Omental fat pad (tissue), 3 donors: ENCODE measurements at regions not wholly inside any gene's neighbourhood (a gene's known extent, or its start where the extent isn't known, plus 50 kb on each side); places are given as distances from the start of the nearest gene placed in this dataset.

Source experiments
- ATAC-seq: fragments of 150-250 bp; one replicate; pipeline ENCODE4 v1.9.1; 2016; ENCODE audit warnings: mild to moderate bottlenecking, moderate library complexity; ENCODE audit not compliant: low FRiP score
- DNase-seq: peaks from one replicate; pipeline ENCODE4 v3.0.0-alpha.2; 2019; ENCODE audit warnings: low spot score
- TF ChIP-seq, protein P1 (sequence below), 3 donors: fragments of 450-650 bp; IDR thresholded peaks; one replicate each; pipeline ENCODE4 v1.5.1; 2016 to 2017; ENCODE audit warnings: antibody characterized with exemption in 3 of 3, mild to moderate bottlenecking in 3 of 3, moderate library complexity in 2 of 3

DNA sequence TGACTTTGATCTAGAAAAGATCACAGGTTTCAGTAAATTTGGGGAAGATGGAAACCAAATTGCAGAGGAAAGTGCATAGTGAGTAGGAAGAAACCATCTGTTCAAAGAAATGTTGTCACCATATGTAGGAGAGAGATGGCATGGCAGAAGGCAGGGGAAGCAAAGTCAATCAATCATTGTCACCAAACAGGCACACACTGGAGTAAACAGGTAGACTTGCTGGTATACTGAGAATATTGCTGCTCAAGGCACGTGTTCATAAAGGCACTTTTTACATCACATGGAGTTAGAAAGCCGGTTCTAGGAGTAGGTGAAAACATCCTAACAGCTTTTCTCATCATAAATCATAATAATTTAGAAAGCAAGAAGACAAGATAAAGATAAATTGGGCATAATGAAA, 550.5 kb upstream of the FAT1 start:
- TF ChIP-seq, protein P1, sequence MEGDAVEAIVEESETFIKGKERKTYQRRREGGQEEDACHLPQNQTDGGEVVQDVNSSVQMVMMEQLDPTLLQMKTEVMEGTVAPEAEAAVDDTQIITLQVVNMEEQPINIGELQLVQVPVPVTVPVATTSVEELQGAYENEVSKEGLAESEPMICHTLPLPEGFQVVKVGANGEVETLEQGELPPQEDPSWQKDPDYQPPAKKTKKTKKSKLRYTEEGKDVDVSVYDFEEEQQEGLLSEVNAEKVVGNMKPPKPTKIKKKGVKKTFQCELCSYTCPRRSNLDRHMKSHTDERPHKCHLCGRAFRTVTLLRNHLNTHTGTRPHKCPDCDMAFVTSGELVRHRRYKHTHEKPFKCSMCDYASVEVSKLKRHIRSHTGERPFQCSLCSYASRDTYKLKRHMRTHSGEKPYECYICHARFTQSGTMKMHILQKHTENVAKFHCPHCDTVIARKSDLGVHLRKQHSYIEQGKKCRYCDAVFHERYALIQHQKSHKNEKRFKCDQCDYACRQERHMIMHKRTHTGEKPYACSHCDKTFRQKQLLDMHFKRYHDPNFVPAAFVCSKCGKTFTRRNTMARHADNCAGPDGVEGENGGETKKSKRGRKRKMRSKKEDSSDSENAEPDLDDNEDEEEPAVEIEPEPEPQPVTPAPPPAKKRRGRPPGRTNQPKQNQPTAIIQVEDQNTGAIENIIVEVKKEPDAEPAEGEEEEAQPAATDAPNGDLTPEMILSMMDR (IDR thresholded peaks at IDR 0.05): no peak
- ATAC-seq (no peak), DNase-seq (no peak)

DNA sequence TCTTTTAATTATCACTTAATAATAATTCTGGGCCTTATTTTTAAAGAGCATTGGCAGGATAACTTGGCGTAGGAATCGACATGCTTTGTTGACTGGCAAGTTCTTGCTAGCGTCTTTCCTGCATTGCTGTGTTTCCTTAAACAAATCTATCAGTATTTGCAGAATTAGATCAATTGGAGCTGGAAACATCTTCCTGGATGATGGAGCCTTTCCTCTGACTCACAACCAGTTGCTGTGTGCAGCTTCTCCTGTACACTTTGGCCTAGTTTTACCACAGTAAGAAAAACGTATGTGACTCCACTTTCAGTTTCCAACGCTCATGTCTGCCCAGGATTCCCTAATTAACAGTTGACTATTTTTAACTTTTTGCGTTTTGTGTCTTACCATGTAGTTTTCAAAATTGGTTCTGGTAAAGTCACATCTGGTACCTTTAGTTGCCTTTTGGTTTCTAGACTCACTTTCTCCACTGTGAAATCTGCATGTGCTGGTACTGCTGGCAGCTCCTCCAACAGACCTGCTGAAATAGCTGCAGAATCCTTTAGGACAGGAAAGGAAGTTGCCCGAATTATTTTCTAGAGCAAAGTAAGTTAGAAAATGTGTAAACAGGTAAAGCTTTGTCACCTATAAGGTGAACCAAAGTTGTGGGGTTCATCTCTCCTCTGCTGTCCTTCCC, 553.2 kb upstream of the FAT1 start:
- ATAC-seq: no peak
- no peak for DNase-seq
- TF ChIP-seq, protein P1 (IDR thresholded peaks at IDR 0.05): no peak

DNA sequence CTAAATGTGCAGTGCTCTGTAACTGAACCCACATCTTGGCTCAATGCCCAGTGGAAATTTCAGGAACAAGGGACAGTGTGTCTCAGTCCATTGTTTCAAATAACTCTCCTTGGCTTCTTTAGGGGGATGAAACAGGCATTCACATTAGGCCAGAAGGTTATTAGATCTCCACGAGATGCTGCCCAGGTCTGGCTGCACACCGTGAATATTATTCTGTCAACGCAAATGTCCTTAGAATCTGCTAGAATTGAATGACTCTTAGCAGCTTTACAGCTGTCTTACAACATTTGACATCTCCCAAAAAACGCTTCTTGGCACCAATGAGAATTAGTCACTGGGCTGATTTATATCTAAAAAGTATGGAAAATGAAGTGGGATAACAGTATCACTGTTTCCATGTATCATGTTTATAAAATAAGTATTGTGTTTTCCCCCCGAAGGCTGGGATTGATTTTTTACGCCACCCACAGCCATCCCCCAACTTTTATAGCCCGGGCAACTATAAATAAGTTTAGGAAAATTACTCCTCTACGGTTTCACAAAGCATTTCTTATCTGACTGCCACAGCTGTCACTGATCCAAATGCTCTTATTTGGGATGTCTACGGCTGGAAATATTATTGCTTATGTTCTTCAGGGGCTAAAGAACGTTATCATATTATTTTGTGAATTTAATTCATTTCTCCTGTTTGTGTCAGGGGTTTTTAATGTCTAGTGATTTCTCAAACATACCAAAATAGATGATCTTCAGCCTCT, 559.7 kb upstream of the FAT1 start:
- no peak for DNase-seq
- no peak for ATAC-seq
- TF ChIP-seq, protein P1 (IDR thresholded peaks at IDR 0.05): no peak

DNA sequence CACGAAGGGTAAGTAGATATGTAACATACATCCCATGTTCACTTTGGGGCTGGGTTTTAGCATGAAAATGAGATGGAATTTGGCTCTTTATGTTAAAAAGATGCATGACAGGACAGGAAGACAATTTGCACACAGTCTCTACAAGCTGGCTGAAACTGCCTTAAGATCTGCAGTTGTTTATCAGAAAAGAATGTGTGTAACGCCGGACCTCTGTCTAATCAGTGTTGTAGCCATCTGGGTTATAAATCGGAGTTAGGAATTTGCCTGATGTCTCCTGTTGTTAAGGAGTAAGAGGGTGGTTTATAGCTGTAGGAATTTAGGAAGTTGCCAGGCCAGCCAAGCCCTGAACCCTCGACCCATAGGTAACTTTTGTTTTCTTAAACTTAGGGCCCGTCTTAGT, 562.9 kb upstream of the FAT1 start:
- DNase-seq (no peak), ATAC-seq (no peak)
- TF ChIP-seq, protein P1 (IDR thresholded peaks at IDR 0.05): no peak

DNA sequence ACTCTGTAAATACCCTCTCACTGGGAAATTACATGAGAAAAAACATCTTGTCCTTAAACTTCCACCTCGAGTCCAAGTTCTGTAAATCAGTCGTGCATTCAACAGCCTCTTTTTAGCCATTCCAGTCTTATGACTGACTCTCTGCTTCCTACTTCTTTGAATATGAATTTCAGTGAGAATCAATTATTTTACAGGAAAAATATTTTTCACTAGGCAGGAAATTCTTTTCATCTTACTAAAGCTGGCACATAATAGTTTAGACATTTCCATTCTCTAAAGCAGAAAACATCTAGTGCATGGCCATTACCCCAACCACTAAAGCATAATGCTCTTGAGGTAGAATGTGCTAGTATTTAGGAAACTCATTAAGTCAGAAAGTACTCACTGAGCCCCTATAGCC, 565.7 kb upstream of the FAT1 start:
- ATAC-seq (no peak), DNase-seq (no peak)
- TF ChIP-seq, protein P1 (IDR thresholded peaks at IDR 0.05): no peak

DNA sequence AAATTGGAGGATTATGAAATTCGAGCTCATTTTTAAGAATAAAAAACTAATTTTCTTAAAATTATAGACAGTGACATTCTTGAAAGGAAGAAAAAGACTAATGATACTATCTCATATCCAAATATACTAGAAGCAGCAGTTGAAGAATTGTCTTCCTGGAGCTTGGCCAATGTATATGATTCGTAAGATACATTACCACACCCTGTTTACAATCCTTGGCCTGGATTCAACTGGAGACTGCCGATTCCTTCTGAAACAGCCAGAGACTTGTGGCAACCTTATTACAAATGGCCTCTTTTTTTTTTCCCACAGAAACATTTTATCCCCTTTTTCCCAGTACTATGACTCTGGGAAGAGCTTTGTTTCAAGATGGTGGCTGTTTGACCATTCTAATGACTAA, 571.2 kb upstream of the FAT1 start:
- no peak for DNase-seq
- TF ChIP-seq, protein P1 (IDR thresholded peaks at IDR 0.05): no peak
- ATAC-seq: no peak

DNA sequence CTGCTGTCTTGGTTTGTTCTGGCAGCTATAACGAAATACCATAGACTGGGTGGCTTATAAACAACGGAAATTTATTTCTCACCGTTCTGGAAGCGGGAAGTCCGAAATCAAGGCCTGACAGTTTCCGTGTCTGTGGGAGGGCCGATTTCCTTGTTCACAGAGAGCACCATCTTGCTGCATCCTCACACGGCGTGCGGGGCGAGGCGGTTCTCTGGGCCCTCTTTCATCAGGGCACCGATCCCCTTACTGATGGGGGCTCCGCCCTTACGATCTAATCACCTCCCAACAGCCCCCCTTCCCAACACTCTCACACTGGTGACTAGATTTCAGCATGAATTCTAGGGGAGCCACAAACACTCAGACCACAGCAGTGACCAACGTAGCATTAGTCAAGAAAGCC, 578.3 kb upstream of the FAT1 start:
- ATAC-seq: no peak
- TF ChIP-seq, protein P1 (IDR thresholded peaks at IDR 0.05): no peak
- DNase-seq: no peak
